WTC11 (cell line): ENCODE measurements at regions not wholly inside any gene's neighbourhood (a gene's known extent, or its start where the extent isn't known, plus 50 kb on each side); places are given as distances from the start of the nearest gene placed in this dataset.

Source experiments
- ATAC-seq: fragments of 200-7000 bp; cut with Tn5 transposase; 2 replicates; pipeline ENCODE4 v1.10.0; 2021; ENCODE audit warnings: mild to moderate bottlenecking, moderate library complexity
- CTCF ChIA-PET: fragments of 300-600 bp; sonication (Branson Sonifier 250); formaldehyde crosslinking; loops from one replicate; lab custom pipeline; 2021; ENCODE audit warnings: antibody characterized with exemption; lab: Charles Lee
- POLR2A ChIA-PET: fragments of 350-600 bp; sonication (Branson Sonifier 250); formaldehyde crosslinking; loops from one replicate; lab custom pipeline; 2021; ENCODE audit warnings: antibody characterized with exemption; lab: Charles Lee
- DNase-seq: peaks from one replicate; pipeline ENCODE4 v3.0.0; 2021; ENCODE audit warnings: low spot score
- H3K27ac Mint-ChIP-seq: 2 replicates; pipeline ENCODE4 v1.8.0; 2021; ENCODE audit warnings: mixed read lengths
- H3K27me3 Mint-ChIP-seq: 2 replicates; pipeline ENCODE4 v1.8.0; 2021; ENCODE audit warnings: low read depth, mild to moderate bottlenecking, moderate library complexity, mixed read lengths
- H3K36me3 Mint-ChIP-seq: 2 replicates; pipeline ENCODE4 v1.8.0; 2021; ENCODE audit warnings: mixed read lengths
- H3K4me1 Mint-ChIP-seq: 2 replicates; pipeline ENCODE4 v1.8.0; 2022; ENCODE audit warnings: mixed read lengths
- H3K4me3 Mint-ChIP-seq: 2 replicates; pipeline ENCODE4 v1.8.0; 2021; ENCODE audit warnings: mild to moderate bottlenecking, moderate library complexity, mixed read lengths
- H3K9me3 Mint-ChIP-seq: 2 replicates; pipeline ENCODE4 v1.8.0; 2021; ENCODE audit warnings: mixed read lengths
- ARID4B ChIP-seq: sonication (generic); formaldehyde crosslinking; IDR thresholded peaks from 2 replicates; pipeline ENCODE4 v1.8.0; 2023; ENCODE audit warnings: missing genetic modification reagents, mild to moderate bottlenecking, borderline replicate concordance
- CDX4 ChIP-seq: fragments of 250-450 bp; sonication (Bioruptor Pico); IDR thresholded peaks from 2 replicates; pipeline ENCODE4 v1.9.0; 2021; ENCODE audit warnings: moderate library complexity, mild to moderate bottlenecking, inconsistent platforms, borderline replicate concordance
- EMX1 ChIP-seq: fragments of 250-450 bp; sonication (Bioruptor Pico); IDR thresholded peaks from 2 replicates; pipeline ENCODE4 v1.8.0; 2021; ENCODE audit warnings: mild to moderate bottlenecking
- GTF2I ChIP-seq: fragments of 250-450 bp; sonication (Bioruptor Pico); conservative IDR thresholded peaks from 2 replicates; pipeline ENCODE4 v1.4.0; 2021; ENCODE audit warnings: mild to moderate bottlenecking
- HMGA2 ChIP-seq: fragments of 250-450 bp; sonication (Bioruptor Pico); IDR thresholded peaks from 2 replicates; pipeline ENCODE4 v1.4.0; 2021; ENCODE audit warnings: mild to moderate bottlenecking, moderate library complexity
- JUN ChIP-seq: sonication (generic); formaldehyde crosslinking; IDR thresholded peaks from 2 replicates; pipeline ENCODE4 v1.8.0; 2023; ENCODE audit warnings: mild to moderate bottlenecking, missing genetic modification reagents
- NFATC4 ChIP-seq: fragments of 250-450 bp; sonication (Bioruptor Pico); IDR thresholded peaks from 2 replicates; pipeline ENCODE4 v1.9.0; 2021; ENCODE audit warnings: mild to moderate bottlenecking
- NR2C2 ChIP-seq: sonication (generic); formaldehyde crosslinking; IDR thresholded peaks from 2 replicates; pipeline ENCODE4 v1.8.0; 2022; ENCODE audit warnings: mild to moderate bottlenecking, missing genetic modification reagents
- RELA ChIP-seq: sonication (generic); formaldehyde crosslinking; IDR thresholded peaks from 2 replicates; pipeline ENCODE4 v1.8.1; 2022; ENCODE audit warnings: missing genetic modification reagents, mild to moderate bottlenecking, borderline replicate concordance
- SP1 ChIP-seq: sonication (generic); formaldehyde crosslinking; conservative IDR thresholded peaks from 2 replicates; pipeline ENCODE4 v1.8.1; 2022; ENCODE audit warnings: missing genetic modification reagents
- TEAD4 ChIP-seq: sonication (generic); formaldehyde crosslinking; IDR thresholded peaks from 2 replicates; pipeline ENCODE4 v1.8.0; 2022; ENCODE audit warnings: mild to moderate bottlenecking, missing genetic modification reagents
- TP53 ChIP-seq: sonication (generic); formaldehyde crosslinking; IDR thresholded peaks from 2 replicates; pipeline ENCODE4 v1.8.1; 2023; ENCODE audit warnings: mild to moderate bottlenecking, missing genetic modification reagents
- USF2 ChIP-seq: sonication (generic); formaldehyde crosslinking; IDR thresholded peaks from 2 replicates; pipeline ENCODE4 v1.8.1; 2023; ENCODE audit warnings: mild to moderate bottlenecking, missing genetic modification reagents, moderate library complexity
- ZNF219 ChIP-seq: sonication (generic); formaldehyde crosslinking; IDR thresholded peaks from 2 replicates; pipeline ENCODE4 v1.8.0; 2023; ENCODE audit warnings: missing genetic modification reagents, mild to moderate bottlenecking, borderline replicate concordance
- ZNF281 ChIP-seq: sonication (generic); formaldehyde crosslinking; IDR thresholded peaks from 2 replicates; pipeline ENCODE4 v1.8.0; 2023; ENCODE audit warnings: mild to moderate bottlenecking, missing genetic modification reagents

GRCh38 chr14:101373690-101374295 is 187.5 kb upstream of the DIO3 start (continued):
- no peak for TF ChIP-seq ZNF281
- TF ChIP-seq NR2C2 (CRISPR knock-in tag), result no peak
- TF ChIP-seq JUN (CRISPR knock-in tag), result no peak
- TF ChIP-seq ARID4B, result no peak

DNA sequence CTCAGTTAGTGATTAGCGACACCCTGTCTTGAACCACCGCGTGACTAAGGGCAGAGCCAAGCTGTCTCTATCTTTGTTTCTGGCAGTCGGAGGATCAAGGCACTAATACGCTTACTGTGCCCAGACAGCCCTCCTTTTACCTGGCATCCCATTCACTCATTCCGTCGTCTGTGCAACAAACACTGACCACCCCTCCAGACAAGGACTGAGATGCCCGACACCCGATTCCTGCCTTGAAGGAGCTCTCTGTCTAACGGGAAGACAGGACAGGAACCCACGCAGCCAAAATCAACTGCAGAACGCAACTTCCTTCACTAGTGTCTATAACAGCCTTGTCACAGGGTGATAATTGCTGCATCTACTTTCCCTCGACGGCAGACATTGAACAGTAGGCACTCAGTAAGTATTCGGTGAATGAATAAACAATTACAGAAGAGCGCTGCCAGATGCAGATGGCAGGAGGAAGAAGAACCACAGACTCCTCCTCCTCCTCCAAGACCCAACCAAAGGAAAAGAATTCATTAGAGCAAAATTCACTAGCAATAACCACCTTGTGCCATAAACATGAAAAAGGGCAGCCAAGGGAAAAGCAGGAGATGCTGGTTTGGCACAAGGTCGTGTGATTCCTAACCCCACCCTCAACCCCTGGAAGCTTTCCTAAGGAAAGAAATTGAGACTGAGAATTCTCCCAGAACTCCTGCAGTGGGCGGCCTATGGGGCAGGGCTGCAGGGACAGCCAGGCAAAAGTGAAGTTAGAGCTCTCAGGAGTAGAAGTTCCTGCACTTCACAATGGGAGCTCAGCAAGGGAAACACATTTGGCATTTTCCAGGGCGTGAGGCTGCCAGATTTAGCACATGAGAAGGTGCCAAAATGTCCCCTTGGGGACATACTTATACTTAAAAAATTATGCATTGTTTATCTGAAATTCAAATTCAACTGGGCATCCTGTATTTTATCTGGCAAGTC is 186.6 kb upstream of the DIO3 start:
- ATAC-seq (no peak), DNase-seq (no peak)
- H3K4me1 Mint-ChIP-seq, result no peaks in the 10 kb centered on the region
- ChIA-PET CTCF (interaction anchor here (1.4 kb wide), 1 partner anchor 24 kb away, joined by 3 read pairs; no protein-coding TSS in a partner anchor), POLR2A (interaction anchor here (0.5 kb wide), 1 partner anchor 22 kb away, joined by 19 read pairs; no protein-coding TSS in a partner anchor)
- peaks cover under 1% of the 10 kb centered on the region; the same call in 1 of the 2 replicates for H3K9me3 Mint-ChIP-seq
- 0 out of 2 replicates have a peak overlapping the region, but pooled peaks have one; percentile 32 for H3K27ac Mint-ChIP-seq
- no peak overlapping the region for H3K4me3 Mint-ChIP-seq
- no peaks in the 10 kb centered on the region for H3K36me3 Mint-ChIP-seq
- no peaks in the 10 kb centered on the region for H3K27me3 Mint-ChIP-seq
- TF ChIP-seq ZNF281 (no peak), NFATC4 (CRISPR knock-in tag) (no peak), CDX4 (CRISPR knock-in tag) (no peak), SP1 (no peak), EMX1 (CRISPR knock-in tag) (no peak), USF2 (no peak), RELA (CRISPR knock-in tag) (no peak), HMGA2 (no peak), TP53 (CRISPR knock-in tag) (no peak), TEAD4 (CRISPR knock-in tag) (no peak), ZNF219 (no peak), GTF2I (no peak)
